ENCODE measurements at regions not wholly inside any gene's neighbourhood (a gene's known extent, or its start where the extent isn't known, plus 50 kb on each side); places are given as distances from the start of the nearest gene placed in this dataset.

- no peak for DNase-seq (ENCODE audit: low spot score)
Observed at GRCh38 chr12:113766131-113766878, 199.8 kb downstream of the RBM19 start.

GRCh38 chr12:113764661-113765060 lies 201.5 kb downstream of the RBM19 start:
- DNase-seq (ENCODE audit: low spot score) = no peak

GRCh38 chr12:113762882-113763816 lies 203.0 kb downstream of the RBM19 start:
- DNase-seq (ENCODE audit: low spot score) = no peak

DNA sequence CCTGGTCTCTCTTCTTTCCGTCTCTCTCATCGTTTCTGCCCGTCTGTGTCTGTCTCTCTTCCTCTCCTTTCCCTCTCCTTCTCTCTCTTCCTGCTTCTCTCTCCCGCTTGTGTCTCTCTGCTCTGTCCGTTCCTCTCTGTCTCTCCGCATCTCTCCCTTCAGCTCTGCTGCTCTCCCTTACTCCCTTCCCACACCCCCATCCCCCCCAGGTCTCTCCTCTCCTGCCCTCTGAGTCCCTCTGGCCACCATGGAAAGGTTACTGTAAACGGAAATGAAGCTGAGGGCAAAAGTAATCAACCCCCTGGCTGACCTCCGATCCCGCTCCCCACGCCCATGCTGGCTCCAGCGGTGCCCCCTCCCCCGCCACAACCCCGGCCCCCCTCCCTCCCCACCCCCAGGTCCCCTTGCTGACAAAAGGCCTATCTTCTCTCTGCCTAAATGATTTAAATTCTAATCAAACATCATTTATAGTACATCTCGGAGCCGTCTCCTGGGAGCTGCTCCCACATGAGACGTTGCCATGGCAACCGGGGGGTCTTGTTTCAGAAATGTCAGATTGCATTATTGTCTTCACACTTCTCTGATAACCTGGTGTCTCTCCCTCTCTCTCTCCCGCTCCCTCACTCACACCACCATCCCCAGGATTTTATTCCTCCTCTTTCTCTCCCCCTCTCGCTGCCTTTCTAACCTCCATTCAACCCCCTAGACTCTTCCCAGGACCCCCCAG lies 203.8 kb downstream of the RBM19 start:
- DNase-seq (ENCODE audit: low spot score) = no peak

- no peak for DNase-seq (ENCODE audit: low spot score)
Observed at GRCh38 chr12:113759135-113759534, 207.0 kb downstream of the RBM19 start.

DNA sequence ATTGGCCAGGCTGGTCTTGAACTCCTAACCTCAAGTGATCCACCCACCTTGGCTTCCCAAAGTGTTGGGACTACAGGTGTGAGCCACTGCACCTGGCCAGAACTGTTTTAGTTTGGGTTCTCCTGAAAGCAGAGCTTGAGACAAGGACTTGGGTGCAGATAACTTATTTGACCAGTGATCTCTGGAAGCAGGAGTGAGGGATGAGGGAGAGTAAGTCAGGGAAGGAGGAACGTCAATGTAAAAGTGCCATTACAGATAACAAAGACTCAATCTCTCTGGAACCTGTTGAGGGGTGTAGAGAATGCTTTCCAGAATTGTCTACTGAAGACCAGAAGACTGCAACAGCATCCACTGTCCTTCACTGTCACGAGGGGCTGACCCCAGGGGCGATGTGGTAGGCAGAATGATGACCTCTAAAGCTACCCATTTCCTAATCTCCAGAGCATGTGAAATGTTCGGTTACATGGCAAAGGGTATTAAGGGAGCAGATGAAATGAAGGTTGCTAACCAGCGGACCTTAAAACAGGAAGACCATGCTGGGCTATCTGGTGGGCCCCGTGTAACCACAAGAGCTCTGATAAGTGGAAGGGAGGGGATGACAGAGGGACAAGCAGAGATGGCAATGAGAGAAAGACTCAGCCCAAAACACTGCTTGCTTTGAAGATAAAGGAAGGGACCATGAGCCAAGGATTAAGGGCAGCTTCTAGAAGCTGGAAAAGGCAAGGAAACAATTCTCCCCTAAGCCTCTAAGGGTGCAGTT lies 207.8 kb downstream of the RBM19 start:
- DNase-seq (ENCODE audit: low spot score) = no peak

GRCh38 chr12:113757221-113758002 lies 208.7 kb downstream of the RBM19 start:
- no peak for DNase-seq (ENCODE audit: low spot score)

DNA sequence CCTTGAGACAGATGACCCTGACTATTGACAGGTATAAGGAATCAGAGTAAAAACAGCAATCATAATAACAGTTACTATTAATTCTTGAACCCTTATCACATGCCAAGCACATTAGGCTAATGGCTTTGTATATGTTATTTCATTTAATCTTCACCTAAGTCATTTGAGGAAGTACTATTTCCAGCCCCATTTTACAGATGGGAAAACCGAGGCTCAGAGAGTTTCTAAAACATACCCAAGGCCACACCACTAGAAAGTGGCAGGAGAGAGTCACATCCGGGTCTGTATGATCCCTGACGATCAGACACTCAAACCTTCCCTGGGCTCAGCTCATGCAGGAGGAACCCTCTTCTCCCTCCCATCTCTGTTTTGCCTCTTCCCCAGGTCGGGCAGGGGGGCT lies 209.5 kb downstream of the RBM19 start:
- DNase-seq (ENCODE audit: low spot score) = no peak

- no peak for DNase-seq (ENCODE audit: low spot score)
Observed at GRCh38 chr12:113755098-113755497, 211.0 kb downstream of the RBM19 start.

DNA sequence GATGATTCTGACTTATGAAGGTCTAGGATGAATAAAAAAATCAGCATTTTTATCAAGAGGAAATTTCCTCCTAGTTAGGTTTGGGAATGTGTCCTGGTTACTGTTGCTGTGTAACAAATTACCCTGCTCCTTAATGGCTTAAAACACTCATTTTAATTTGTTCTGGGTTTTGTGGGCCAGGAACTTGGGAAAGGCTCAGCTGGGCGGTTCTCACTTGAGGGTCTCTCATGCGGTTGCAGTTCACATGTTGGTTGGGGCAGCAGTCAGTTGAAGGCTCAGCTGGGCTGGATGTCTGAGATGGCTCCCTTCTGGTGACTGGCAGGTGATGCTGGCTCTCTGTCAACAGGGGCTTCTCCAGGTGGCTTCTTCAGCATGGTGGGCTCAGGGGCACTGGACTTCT lies 214.6 kb downstream of the RBM19 start:
- DNase-seq (ENCODE audit: low spot score) = no peak

DNA sequence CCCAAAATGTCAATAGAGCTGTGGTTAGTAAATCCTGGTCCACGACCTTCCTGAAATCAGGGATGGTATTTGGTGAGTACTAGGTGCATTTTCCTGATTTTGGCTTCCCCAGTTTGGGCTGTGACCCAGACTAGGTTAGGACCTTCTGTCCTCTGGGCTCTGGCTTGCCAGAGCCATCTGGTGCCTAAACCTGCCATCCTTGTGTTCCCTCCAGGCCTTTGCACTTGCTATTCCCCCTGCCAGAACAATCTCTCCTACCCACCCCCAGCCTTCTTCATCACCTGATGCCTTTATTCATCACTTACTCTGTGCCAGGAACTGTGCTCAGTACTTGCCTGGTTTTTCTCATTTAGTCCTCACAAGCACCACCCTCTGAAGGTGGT lies 216.7 kb downstream of the RBM19 start:
- no peak for DNase-seq (ENCODE audit: low spot score)

DNA sequence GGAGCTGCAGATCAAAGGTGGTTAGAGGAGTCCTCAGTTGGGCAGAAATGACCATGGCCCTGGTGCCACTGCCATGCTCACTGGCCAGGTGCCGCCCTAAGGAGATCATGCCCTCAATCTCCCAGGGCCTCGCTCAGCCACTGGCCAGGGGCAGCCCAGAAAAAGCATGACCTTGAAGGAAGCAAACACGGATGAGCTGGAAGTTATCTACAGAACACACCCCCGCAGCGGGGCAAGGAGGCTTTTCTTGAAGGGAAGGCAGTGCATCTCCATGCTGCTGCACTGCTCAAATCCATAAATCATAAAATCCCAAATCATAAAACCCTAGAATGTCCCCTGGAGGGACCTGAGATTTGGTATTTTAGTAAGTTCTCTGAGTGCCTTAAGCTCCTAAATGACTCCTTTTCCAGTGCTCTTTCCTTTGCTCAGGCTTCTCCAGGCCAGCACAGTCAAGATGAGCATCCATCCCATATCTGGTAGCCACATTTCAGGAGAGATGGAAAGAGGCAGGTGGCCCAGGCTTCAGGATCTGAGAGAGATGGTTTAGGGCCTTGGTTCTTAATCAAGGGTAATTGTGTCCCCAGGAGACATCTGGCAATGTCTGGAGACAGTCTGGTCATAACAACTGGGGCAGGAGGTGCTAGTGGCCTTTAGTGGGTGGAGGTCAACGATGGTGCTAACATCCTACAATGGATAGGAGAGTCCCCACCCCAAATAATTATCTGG lies 217.3 kb downstream of the RBM19 start:
- DNase-seq (ENCODE audit: low spot score) = no peak

DNA sequence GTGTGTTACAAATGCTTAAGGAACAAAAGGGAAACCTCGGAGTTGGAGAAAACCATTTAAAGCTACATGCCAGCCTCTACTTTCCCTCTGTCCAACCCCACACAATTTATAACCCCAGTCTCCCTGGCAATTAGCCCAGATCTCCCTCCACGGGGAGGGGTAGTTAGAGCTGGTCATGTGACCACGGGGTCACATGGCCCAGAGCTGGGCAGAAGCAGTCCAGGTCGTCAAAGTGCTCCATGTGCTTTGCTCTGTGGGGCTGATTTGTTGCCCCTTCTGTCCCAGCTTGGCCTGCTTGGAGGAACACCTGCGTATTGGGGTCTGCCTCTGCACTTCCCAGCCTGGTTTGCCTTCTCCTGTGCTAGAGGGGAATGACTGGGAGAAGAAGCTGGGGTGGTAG lies 219.1 kb downstream of the RBM19 start:
- DNase-seq (ENCODE audit: low spot score) = peak; percentile 13

DNA sequence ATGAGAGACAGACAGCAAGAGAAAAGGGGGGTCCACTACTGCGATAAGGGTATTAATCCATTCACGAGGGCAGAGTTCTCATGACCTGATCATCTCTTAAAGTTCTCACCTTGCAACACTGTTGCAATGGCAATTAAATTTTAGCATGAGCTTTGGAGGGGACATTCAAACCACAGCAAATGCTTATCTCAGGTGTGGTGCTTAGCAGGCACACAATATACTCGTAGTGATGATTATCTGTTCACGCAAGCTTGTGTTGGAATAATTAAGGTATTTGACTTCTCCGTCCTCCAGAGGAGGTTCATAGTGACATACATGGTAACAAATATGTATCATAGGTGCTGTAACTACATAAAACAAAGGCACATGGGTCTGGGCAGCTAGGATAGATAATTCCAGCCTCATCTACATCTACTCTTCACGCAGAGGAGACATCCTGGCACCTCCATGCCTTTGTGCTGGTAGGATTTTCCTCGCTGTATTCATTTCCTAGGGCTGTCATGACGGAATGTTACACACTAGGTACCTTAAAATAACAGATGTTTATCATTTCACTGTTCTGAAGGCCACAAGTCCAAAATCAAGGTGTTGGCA lies 221.2 kb downstream of the RBM19 start:
- DNase-seq (ENCODE audit: low spot score) = no peak

DNA sequence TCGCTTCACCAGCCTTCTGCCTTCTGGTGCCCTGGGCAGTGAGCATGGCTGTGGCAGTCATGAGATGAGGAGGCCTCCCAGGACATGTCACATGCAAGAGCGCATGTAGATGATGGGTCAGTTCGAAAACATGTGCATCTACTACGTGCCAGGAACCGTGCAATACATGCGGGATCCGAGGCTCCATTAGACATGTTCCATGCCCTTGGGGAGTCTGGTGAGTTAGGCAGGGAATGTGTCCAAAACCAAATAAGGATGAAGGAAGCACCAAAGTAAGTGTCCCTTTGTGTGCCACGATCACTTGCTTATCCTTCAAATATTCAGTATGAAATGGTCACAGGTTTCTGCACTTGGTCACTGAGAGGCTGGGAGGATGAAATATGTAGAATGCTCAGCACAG lies 223.3 kb downstream of the RBM19 start:
- DNase-seq (ENCODE audit: low spot score) = no peak

- no peak for DNase-seq (ENCODE audit: low spot score)
Observed at GRCh38 chr12:113740699-113741098, 225.4 kb downstream of the RBM19 start.

GRCh38 chr12:113735131-113735530 lies 231.0 kb downstream of the RBM19 start:
- no peak for DNase-seq (ENCODE audit: low spot score)

DNA sequence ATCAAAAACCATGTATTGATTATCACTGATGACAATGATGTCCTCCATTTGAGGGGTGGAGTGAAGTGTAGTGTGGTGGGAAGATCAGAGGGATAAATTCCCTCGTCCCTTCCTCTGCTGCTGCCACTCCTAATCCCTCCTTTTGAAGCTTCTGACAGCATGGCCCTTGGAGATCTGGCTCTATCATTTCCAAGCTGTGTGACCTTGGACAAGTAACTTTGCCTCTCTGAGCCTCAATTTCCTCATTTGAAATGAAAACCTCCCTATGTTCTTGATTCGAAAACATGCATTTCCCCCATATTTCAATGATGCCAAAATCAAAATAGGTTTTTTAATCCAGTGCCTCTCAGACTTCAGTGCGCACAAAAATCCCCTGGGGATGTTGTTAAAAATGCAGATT lies 231.6 kb downstream of the RBM19 start:
- no peak for DNase-seq (ENCODE audit: low spot score)

GRCh38 chr12:113732916-113733315 lies 233.2 kb downstream of the RBM19 start:
- no peak for DNase-seq (ENCODE audit: low spot score)

DNA sequence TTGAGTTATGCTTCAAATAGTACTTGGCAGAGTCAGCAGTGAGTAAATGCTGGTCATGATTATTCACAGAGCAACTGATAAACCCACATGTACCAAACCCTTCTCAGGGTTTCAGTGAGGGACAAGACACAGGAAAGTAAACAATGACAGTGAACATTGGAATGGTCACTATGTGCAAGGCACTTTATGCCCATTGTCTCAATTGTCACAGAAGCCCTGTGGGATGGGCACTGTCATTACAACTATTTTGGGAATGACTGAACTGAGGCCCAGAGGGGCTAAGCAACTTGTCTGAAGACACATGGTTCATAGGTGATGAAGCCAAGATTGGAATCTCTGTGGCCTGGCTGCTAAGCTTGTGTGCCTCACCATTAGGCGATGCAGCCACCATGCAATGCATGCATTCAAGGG lies 238.5 kb downstream of the RBM19 start:
- no peak for DNase-seq (ENCODE audit: low spot score)
